ENCODE measurements at regions not wholly inside any gene's neighbourhood (a gene's known extent, or its start where the extent isn't known, plus 50 kb on each side); places are given as distances from the start of the nearest gene placed in this dataset.

GRCh38 chr3:39000008-39000450, 51.7 kb downstream of the SCN11A start:
- peak; percentile 58 for DNase-seq

GRCh38 chr3:38998086-38998485, 53.7 kb downstream of the SCN11A start:
- no peak for DNase-seq

- no peak for DNase-seq
These were observed 55.6 kb downstream of the SCN11A start for GRCh38 chr3:38996193-38996592.

GRCh38 chr3:38994251-38994650, 57.5 kb downstream of the SCN11A start:
- DNase-seq, result no peak

- DNase-seq, result no peak
These were observed 59.5 kb downstream of the SCN11A start for GRCh38 chr3:38992117-38992760.

GRCh38 chr3:38990621-38991020, 61.1 kb downstream of the SCN11A start:
- no peak for DNase-seq

- no peak for DNase-seq
These were observed 61.7 kb downstream of the SCN11A start for GRCh38 chr3:38989917-38990510.

GRCh38 chr3:38988955-38989354, 62.8 kb downstream of the SCN11A start:
- no peak for DNase-seq

GRCh38 chr3:38987456-38987855, 64.3 kb downstream of the SCN11A start:
- DNase-seq, result no peak

- no peak for DNase-seq
These were observed 64.8 kb downstream of the SCN11A start for GRCh38 chr3:38986901-38987300.

- no peak for DNase-seq
These were observed 65.8 kb downstream of the SCN11A start for GRCh38 chr3:38985981-38986380.

- no peak for DNase-seq
These were observed 66.2 kb downstream of the SCN11A start for GRCh38 chr3:38985581-38985980.

GRCh38 chr3:38984731-38985130, 67.0 kb downstream of the SCN11A start:
- DNase-seq, result no peak

GRCh38 chr3:38984110-38984509, 67.6 kb downstream of the SCN11A start:
- DNase-seq, result no peak

- no peak for DNase-seq
These were observed 70.8 kb downstream of the SCN11A start for GRCh38 chr3:38980938-38981337.

- no peak for DNase-seq
These were observed 73.0 kb downstream of the SCN11A start for GRCh38 chr3:38978729-38979128.

- DNase-seq, result no peak
These were observed 80.7 kb downstream of the SCN11A start for GRCh38 chr3:38970851-38971638.

GRCh38 chr3:38969317-38970235, 82.2 kb downstream of the SCN11A start:
- DNase-seq, result no peak

- DNase-seq, result no peak
These were observed 82.9 kb downstream of the SCN11A start for GRCh38 chr3:38968891-38969290.

GRCh38 chr3:38968403-38968802, 83.3 kb downstream of the SCN11A start:
- DNase-seq, result no peak

GRCh38 chr3:38967693-38967989, 84.1 kb downstream of the SCN11A start:
- no peak for DNase-seq

GRCh38 chr3:38966811-38967692, 84.7 kb downstream of the SCN11A start:
- DNase-seq, result no peak
